HL-60/S4 (cell line): ENCODE measurements at regions not wholly inside any gene's neighbourhood (a gene's known extent, or its start where the extent isn't known, plus 50 kb on each side); places are given as distances from the start of the nearest gene placed in this dataset.

Experiments used
- in situ Hi-C: fragments of 300-500 bp; cut with MboI; formaldehyde crosslinking; loops from 2 replicates; pipeline ENCODE4 v1.14.3; 2022; ENCODE audit warnings: low sequenced_read_pairs

GRCh38 chr15:81987628-81988027 is 58.2 kb downstream of the MEX3B start:
- in situ Hi-C loops: no loop called here

DNA sequence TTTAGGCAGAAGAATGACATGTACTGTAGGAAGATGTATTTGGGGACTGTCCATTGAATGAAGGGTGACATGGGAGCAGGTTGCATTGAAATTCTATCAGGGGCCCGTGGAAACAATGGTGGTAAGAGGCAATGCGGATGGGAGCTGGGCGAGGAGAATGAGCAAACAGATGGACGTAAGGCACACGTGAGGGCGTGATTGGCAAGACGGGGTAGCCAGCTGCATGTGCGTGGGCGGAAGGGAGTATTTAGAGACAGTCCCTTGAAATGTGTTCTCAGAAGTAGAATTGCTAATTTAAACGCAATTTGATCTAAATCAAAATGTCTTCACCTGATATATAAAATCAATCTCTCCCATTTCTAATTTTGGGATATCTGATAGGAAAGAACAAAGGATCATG is 62.3 kb downstream of the MEX3B start:
- in situ Hi-C loops: no loop called here

- in situ Hi-C loops: no loop called here
Observed at GRCh38 chr15:81982808-81983207, 63.0 kb downstream of the MEX3B start.

DNA sequence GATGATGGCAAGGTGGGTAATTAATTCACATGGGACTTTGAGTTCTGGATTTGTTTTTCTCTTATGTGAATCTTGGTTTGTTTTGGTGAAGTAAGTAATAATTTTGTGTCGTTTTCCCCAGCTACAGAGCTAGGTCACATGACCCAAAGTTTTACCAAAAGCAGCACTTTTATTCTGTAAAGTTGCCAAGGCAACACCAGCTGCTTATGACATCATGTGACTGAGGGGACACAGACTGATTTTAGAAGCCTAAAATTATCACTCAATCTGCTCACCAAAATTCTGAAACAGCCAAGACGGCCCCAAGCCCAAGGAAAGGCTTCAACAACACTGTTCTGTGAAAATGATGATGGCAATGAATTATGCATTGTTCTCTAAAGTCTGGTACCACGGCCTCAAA is 63.9 kb downstream of the MEX3B start:
- in situ Hi-C loops: no loop called here

- in situ Hi-C loops: no loop called here
Observed at GRCh38 chr15:81977464-81977863, 68.4 kb downstream of the MEX3B start.

DNA sequence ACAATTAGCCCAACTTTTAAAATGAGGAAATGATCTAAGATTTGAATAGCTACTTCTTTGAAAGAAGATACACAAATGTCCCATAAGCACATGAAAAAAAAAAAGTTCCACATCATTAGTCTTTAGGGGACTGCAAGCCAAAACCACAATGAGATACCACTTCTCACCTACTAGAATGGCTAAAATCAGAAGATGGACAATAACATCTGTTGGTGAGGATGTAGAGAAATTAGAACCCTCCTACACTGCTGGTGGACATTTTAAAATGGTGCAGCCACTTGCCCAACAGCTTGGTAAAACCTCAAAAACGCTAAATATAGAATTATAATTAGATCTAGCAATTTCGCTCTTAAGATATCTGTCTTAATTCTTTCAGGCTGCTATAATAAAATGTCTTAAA is 77.1 kb downstream of the MEX3B start:
- in situ Hi-C loops: no loop called here

DNA sequence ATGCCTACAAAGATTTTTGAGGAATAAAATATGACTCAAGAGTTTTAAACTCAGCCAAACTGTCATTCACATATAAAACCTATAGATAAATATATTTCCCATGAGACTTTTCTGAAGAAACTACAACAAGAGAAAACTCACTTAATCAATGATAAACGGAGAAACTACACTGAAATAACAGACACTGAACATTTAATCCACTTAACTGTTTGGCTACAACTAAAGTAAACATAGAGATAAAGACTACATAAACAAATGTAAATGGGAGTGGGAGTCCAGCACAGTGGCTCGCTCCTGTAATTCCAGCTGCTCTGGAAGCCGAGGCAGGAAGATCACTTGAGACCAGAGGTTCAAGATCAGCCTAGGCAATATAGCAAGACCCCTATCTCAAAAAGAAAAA is 79.2 kb downstream of the MEX3B start:
- in situ Hi-C loops: no loop called here

DNA sequence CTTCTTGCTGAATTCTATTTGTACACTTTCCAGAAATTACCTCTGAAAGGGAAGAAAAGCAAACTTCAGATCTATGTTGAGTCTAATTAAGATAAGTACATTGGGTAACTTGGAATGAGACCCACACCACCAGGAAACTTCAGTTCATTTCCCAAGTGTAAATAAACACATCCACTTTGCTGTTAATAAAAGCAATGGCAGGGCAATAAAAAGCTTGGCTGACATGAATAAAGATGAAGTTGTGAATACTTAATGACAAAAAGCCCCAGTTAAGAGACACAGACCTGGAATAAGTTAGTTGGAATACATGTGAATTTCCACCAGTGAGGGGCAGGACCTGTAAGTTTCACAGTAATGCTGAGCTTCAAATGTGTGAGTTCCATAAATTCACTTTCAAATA is 83.3 kb downstream of the MEX3B start:
- in situ Hi-C loops: no loop called here

GRCh38 chr15:81959196-81959595 is 86.6 kb downstream of the MEX3B start:
- in situ Hi-C loops: no loop called here

DNA sequence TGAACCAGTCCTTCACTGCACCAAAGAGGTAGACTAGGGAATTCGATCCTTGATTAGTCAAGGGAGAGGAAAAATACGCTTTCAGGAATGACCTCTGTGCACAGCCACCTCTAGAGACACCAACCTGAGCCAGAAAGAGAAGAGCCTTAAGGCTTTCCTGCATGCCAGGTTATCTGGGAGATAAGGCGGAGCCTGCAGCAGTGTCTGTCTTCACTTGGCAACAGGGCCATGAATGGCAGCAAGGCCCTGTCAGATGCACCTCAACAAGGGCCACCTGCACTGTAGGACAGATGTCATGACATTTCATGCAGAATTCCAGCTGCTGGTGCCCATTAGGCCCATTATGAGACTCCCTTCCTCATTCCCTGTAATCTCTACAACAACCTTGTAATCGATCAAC is 88.1 kb downstream of the MEX3B start:
- in situ Hi-C loops: no loop called here

GRCh38 chr15:81955382-81956062 is 90.3 kb downstream of the MEX3B start:
- in situ Hi-C loops: no loop called here

DNA sequence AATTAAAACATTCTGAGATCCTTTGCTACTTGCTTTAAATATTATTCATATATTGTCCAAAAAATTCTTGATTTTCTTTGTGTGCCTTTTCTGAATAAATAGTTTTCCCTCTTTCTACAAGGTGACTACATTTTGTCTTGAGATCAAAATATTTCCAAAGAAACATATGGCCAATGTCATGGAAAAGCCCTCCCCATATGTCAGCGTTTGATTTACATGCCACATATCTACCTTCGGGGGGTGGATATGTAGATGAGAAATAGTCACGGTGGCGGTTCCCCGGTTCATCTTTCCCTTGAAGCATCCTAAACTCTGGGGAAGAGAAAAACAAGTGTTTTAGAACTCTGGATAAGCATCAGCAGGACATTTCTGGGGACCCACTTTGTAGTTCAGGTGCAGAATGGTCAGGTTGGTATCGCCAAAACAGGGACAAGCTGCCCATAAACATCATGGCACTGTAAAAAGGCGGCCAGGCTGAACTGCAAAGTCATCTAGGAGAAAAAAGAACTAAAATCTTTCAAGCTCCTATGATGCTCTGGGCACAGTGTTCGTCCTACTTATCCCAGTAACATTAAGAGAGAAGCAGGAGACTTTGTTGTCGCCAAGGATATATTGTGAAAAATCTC is 91.5 kb downstream of the MEX3B start:
- in situ Hi-C loops: no loop called here

DNA sequence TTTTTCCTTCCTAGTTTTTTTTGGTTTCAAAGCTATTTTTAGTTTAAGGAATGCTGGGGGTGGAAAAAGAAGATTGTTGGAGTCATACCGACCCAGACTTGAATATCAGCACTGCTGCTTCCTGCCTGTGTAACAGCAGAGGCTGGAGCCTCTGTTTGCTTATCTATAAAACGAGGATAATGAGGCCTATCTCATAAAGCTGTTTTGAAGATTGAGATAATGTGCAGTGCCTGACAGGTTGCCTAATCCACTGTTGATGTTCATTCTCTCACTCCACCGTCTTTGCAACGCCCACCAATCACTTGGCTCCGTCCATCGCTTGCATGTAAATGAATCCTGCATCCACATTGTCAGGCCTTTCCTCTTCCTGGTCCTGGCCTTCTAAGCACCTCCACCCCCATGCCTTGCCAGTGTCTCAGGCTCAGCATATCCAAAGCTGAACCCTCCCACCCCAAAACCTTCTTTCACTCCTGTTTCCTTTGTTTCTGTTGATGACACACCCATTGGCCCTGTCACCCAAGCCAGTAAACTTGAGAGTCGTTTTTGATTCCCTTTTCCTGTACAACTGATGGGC is 94.9 kb downstream of the MEX3B start:
- in situ Hi-C loops: no loop called here

DNA sequence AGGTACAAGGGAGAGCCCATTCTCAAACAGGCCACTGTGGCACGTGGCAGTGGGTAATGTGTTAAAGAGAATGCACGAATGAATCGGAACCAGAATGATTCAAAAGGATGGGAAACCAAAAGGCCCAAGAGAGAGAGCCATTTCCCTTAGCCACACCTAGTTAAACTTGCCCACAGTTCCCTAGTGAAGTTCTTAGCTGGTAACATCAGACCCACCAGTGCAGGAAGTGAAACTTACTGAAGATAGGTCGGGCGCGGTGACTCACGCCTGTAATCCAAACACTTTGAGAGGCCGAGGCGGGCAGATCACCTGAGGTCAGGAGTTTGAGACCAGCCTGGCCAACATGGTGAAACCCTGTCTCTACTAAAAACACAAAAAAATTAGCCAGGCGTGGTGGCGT is 97.1 kb downstream of the MEX3B start:
- in situ Hi-C loops: no loop called here

DNA sequence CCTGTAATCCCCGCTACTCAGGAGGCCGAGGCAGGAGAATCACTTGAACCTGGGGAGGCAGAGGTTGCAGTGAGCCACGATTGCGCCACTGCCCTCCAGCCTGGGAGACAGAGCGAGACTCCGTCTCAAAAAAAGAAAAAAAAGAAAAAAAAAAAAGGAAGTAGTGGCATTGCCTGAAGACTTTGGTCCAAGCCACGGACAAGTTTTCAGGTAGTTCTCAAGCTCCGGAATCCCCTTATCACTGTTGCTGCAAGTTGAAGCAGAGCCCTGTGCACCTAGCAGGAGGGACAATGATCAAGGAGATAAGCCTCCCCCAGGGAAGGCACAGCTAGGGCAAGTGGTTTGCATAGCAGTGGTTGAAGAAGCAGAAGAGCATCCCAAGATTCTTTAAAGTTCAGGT is 97.6 kb downstream of the MEX3B start:
- in situ Hi-C loops: no loop called here

GRCh38 chr15:81947548-81947947 is 98.3 kb downstream of the MEX3B start:
- in situ Hi-C loops: no loop called here

- in situ Hi-C loops: no loop called here
Observed at GRCh38 chr15:81945014-81945615, 100.7 kb downstream of the MEX3B start.

DNA sequence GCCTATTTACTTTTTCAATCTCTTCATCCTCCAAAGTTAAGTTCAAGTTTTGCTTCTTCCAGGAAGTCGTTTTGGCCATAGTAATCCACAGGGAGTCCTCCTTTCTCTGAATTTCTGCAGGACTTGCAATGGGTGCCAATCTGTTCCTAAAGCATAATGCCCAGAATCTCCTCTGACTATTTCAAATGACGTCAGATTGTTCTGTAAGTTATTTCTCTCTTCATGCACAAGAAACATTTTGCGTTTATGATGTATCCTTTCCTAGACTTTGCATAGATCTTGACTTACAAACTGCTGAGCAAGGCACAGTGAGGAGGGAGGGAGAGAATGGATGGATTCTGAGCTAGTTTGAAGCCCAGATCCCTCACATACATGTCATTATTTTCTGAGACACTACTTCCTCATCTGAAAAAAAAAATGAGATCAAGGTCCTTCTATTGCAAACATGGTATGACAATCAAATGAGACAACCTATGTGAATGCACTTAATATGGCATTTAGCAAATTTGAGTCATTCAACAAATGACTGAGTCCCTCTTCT is 103.1 kb downstream of the MEX3B start:
- in situ Hi-C loops: no loop called here

GRCh38 chr15:81942157-81942556 is 103.7 kb downstream of the MEX3B start:
- in situ Hi-C loops: no loop called here

GRCh38 chr15:81941479-81941878 is 104.3 kb downstream of the MEX3B start:
- in situ Hi-C loops: no loop called here

DNA sequence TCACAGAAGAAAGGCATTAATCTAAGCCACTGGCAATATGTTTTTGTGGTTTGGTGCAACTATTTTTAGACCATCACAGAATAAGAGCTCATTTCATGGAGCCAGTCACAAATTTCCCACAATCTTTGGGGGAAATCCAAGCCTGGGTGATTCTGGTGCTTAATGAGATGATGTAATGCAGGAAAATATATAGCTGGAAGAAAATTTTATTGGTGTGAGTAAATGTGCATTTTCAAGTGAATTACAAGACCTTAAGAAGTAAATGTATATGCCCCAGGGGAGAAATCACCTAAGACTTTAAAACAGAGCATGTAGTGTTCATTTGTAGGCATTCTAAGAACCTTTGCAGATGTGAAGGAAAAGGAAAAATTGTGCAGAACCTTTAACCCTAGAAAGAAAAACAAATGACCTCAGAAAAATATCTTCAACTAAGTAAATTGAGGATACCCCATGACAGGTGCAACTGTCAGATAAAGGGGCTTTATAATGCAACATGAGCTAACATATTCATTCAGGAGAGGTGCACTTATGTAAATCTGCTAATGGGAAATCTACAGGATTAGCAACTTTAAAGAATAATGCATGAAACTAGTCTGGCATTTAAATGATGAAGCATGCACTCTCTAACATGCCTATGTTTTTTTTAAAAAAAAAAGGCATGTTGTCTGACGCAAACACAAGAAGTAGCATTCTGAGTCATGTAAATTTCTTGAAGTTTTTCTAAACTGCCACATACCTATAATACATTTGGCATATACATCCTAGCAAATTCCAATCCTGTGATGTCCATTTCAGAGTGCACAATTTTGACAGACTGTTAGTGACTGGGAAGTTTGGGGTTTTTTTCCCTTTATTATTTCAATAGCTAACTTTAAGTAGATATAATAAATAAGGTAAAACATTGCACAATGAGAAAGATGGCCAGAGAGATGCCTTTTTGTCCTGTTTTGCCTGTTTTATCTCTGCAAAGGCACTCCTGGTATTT is 105.1 kb downstream of the MEX3B start:
- in situ Hi-C loops: no loop called here
